H9 (cell line): ENCODE measurements at regions not wholly inside any gene's neighbourhood (a gene's known extent, or its start where the extent isn't known, plus 50 kb on each side); places are given as distances from the start of the nearest gene placed in this dataset.

ENCODE experiments used
- DNase-seq: peaks from one replicate; pipeline ENCODE4 v3.0.0-alpha.2; 2017
- H2AFZ ChIP-seq: one replicate; pipeline ENCODE4 v1.6.1; 2013; ENCODE audit warnings: mild to moderate bottlenecking, low read length, control low read depth, moderate library complexity
- H2AK5ac ChIP-seq: 2 replicates; pipeline ENCODE4 v1.6.1; 2013; ENCODE audit warnings: low read length, control low read depth, mixed read lengths; ENCODE audit not compliant: insufficient read length
- H2BK120ac ChIP-seq: one replicate; pipeline ENCODE4 v1.6.1; 2013; ENCODE audit warnings: low read depth, mild to moderate bottlenecking, low read length, control low read depth, inconsistent platforms; ENCODE audit not compliant: poor library complexity, severe bottlenecking
- H2BK12ac ChIP-seq: 2 replicates; pipeline ENCODE4 v1.6.1; 2013; ENCODE audit warnings: low read length, control low read depth, mixed read lengths, low read depth; ENCODE audit not compliant: insufficient read length
- H2BK15ac ChIP-seq: 2 replicates; pipeline ENCODE4 v1.6.1; 2013; ENCODE audit warnings: low read depth, low read length, control low read depth
- H2BK20ac ChIP-seq: one replicate; pipeline ENCODE4 v1.6.1; 2013; ENCODE audit warnings: low read depth, mild to moderate bottlenecking, low read length, control low read depth, inconsistent platforms; ENCODE audit not compliant: poor library complexity, severe bottlenecking
- H2BK5ac ChIP-seq: 2 replicates; pipeline ENCODE4 v1.6.1; 2013; ENCODE audit warnings: low read length, control low read depth, mixed read lengths; ENCODE audit not compliant: insufficient read length
- H3K14ac ChIP-seq: 2 replicates; pipeline ENCODE4 v1.6.1; 2013; ENCODE audit warnings: low read length, control low read depth; ENCODE audit not compliant: insufficient read depth
- H3K18ac ChIP-seq: 2 replicates; pipeline ENCODE4 v1.6.1; 2013; ENCODE audit warnings: low read depth, mild to moderate bottlenecking, mixed read lengths, low read length, control low read depth; ENCODE audit not compliant: insufficient read length
- H3K23ac ChIP-seq: 2 replicates; pipeline ENCODE4 v1.6.1; 2013; ENCODE audit warnings: low read length, control low read depth, mixed read lengths, low read depth; ENCODE audit not compliant: insufficient read length
- H3K23me2 ChIP-seq: 2 replicates; pipeline ENCODE4 v1.6.1; 2013; ENCODE audit warnings: low read depth, mild to moderate bottlenecking, mixed read lengths, low read length, control low read depth; ENCODE audit not compliant: insufficient read length, poor library complexity, severe bottlenecking
- H3K27ac ChIP-seq: 2 replicates; pipeline ENCODE4 v1.5.1; 2013; ENCODE audit warnings: low read length, control low read depth, mixed read lengths, low read depth; ENCODE audit not compliant: insufficient read length
- H3K27me3 ChIP-seq: 2 replicates; pipeline ENCODE4 v1.6.1; 2013; ENCODE audit warnings: low read length, control low read depth, inconsistent platforms; ENCODE audit not compliant: insufficient read depth
- H3K4ac ChIP-seq: 2 replicates; pipeline ENCODE4 v1.6.1; 2013; ENCODE audit warnings: low read depth, mild to moderate bottlenecking, control low read depth, inconsistent platforms, low read length, moderate library complexity
- H3K4me1 ChIP-seq: 2 replicates; pipeline ENCODE4 v1.6.1; 2013; ENCODE audit warnings: low read length, control low read depth, inconsistent platforms; ENCODE audit not compliant: insufficient read depth
- H3K4me2 ChIP-seq: 2 replicates; pipeline ENCODE4 v1.6.1; 2013; ENCODE audit warnings: low read length, control low read depth, mixed read lengths; ENCODE audit not compliant: insufficient read length, insufficient read depth
- H3K56ac ChIP-seq: 2 replicates; pipeline ENCODE4 v1.6.1; 2013; ENCODE audit warnings: low read depth, mild to moderate bottlenecking, mixed read lengths, low read length, control low read depth; ENCODE audit not compliant: insufficient read length
- H3K79me1 ChIP-seq: 2 replicates; pipeline ENCODE4 v1.6.1; 2013; ENCODE audit warnings: low read depth, mild to moderate bottlenecking, moderate library complexity, low read length, control low read depth, inconsistent platforms; ENCODE audit not compliant: insufficient read depth, poor library complexity, severe bottlenecking
- H3K79me2 ChIP-seq: 2 replicates; pipeline ENCODE4 v1.6.1; 2013; ENCODE audit warnings: low read length, control low read depth, inconsistent platforms; ENCODE audit not compliant: insufficient read depth
- H3K9ac ChIP-seq: 2 replicates; pipeline ENCODE4 v1.6.1; 2013; ENCODE audit warnings: low read length, control low read depth, mixed read lengths; ENCODE audit not compliant: insufficient read length; ENCODE audit errors: extremely low read depth
- H3K9me3 ChIP-seq: one replicate; pipeline ENCODE4 v1.6.1; 2013; ENCODE audit warnings: low read depth, low read length, inconsistent platforms; ENCODE audit not compliant: control insufficient read depth
- H3T11ph ChIP-seq: one replicate; pipeline ENCODE4 v1.6.1; 2013; ENCODE audit warnings: mild to moderate bottlenecking, low read length, control low read depth, inconsistent platforms
- H4K20me1 ChIP-seq: one replicate; pipeline ENCODE4 v1.6.1; 2013; ENCODE audit not compliant: control insufficient read depth, insufficient read length, insufficient read depth
- H4K5ac ChIP-seq: 2 replicates; pipeline ENCODE4 v1.6.1; 2013; ENCODE audit warnings: low read depth, mild to moderate bottlenecking, mixed read lengths, low read length, control low read depth; ENCODE audit not compliant: insufficient read length
- H4K8ac ChIP-seq: replicated peaks from 2 replicates; pipeline ENCODE4 v1.6.1; 2013; ENCODE audit warnings: low read length, control low read depth, mixed read lengths, low read depth; ENCODE audit not compliant: insufficient read length
- H4K91ac ChIP-seq: 2 replicates; pipeline ENCODE4 v1.6.1; 2013; ENCODE audit warnings: low read depth, mild to moderate bottlenecking, moderate library complexity, mixed read lengths, low read length, control low read depth; ENCODE audit not compliant: insufficient read length
- H3K27ac Mint-ChIP-seq, 3 experiments: 2 replicates in 2 of 3; 3 replicates in 1 of 3; pipeline ENCODE4 v1.8.0; 2020 to 2021; ENCODE audit warnings: mixed read lengths in 3 of 3, mild to moderate bottlenecking in 1 of 3, moderate library complexity in 1 of 3
- H3K27me3 Mint-ChIP-seq: 2 replicates; pipeline ENCODE4 v1.8.0; 2021; ENCODE audit warnings: low read depth, mild to moderate bottlenecking, moderate library complexity, mixed read lengths
- H3K36me3 Mint-ChIP-seq, 3 experiments: 2 replicates in 2 of 3; 3 replicates in 1 of 3; pipeline ENCODE4 v1.8.0; 2020 to 2021; ENCODE audit warnings: low read depth in 3 of 3, mixed read lengths in 3 of 3; ENCODE audit not compliant: insufficient read depth in 1 of 3
- H3K4me1 Mint-ChIP-seq, 2 experiments: 2 replicates each; pipeline ENCODE4 v1.8.0; 2020; ENCODE audit warnings: mixed read lengths in 2 of 2
- H3K4me3 Mint-ChIP-seq, 2 experiments: 2 replicates in 1 of 2; 3 replicates in 1 of 2; pipeline ENCODE4 v1.8.0; 2020 to 2021; ENCODE audit warnings: mild to moderate bottlenecking in 2 of 2, mixed read lengths in 2 of 2, moderate library complexity in 1 of 2
- H3K9me3 Mint-ChIP-seq, 2 experiments: 2 replicates in 1 of 2; 3 replicates in 1 of 2; pipeline ENCODE4 v1.8.0; 2020; ENCODE audit warnings: mild to moderate bottlenecking in 2 of 2, mixed read lengths in 2 of 2, moderate library complexity in 1 of 2
- WGBS: extraction: QIAGEN DNeasy Blood & Tissue Kit; methylation state at CpG from one replicate; pipeline ENCODE4 v1.1.7; 2013; ENCODE audit warnings: missing lambda C conversion rate, low lambda C conversion rate, mixed read lengths; ENCODE audit not compliant: insufficient read length; ENCODE audit errors: extremely low coverage; 5-methylcytosine and 5-hydroxymethylcytosine counted together
- TF ChIP-seq, protein P1 (sequence below): fragments of 200-600 bp; sonication (generic); conservative IDR thresholded peaks from 3 replicates; pipeline ENCODE4 v1.8.0; 2021; ENCODE audit warnings: antibody characterized with exemption, mild to moderate bottlenecking

DNA sequence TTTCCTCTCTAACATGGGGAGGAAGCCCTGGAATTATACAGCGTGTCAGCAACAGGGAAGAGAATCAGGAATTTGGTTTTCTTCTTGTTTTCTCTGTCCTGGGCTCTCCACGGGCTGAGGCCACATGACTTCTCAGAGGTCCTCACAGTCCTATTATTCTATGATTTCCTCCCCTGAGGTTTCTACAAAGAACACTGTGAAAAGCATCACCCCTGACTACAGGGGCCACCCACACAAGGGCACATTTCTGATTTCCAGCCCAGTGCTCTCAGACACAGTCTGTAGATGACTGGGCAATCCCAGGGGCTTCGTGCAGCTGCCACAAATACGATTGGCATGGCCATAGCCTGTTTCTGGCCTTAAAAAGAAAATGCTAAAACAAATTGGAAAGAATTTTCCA is 284.9 kb downstream of the CEMIP2 start:
- Histone ChIP-seq H3K4ac (no peak overlapping the region), H3K18ac (no peak overlapping the region), H3K9ac (no peak overlapping the region), H3K14ac (no peak overlapping the region), H3K23ac (no peak overlapping the region), H4K20me1 (no peaks in the 10 kb centered on the region), H3T11ph (no peak overlapping the region), H4K91ac (no peak overlapping the region), H2BK15ac (no peak overlapping the region), H4K5ac (no peak overlapping the region), H2BK5ac (no peak overlapping the region), H4K8ac (no peak overlapping the region), H3K56ac (no peak overlapping the region), H3K4me1 (no peaks in the 10 kb centered on the region), H3K9me3 (no peaks in the 10 kb centered on the region), H2BK120ac (no peak overlapping the region), H2AFZ (no peak overlapping the region), H3K79me1 (no peaks in the 10 kb centered on the region), H3K27ac (no peak overlapping the region), H3K79me2 (no peaks in the 10 kb centered on the region), H3K23me2 (no peaks in the 10 kb centered on the region), H2BK12ac (no peak overlapping the region), H3K4me2 (no peak overlapping the region), H3K27me3 (no peaks in the 10 kb centered on the region), H2BK20ac (no peak overlapping the region), H2AK5ac (no peak overlapping the region)
- no peak overlapping the region for H3K27ac Mint-ChIP-seq
- DNase-seq = no peak
- H3K36me3 Mint-ChIP-seq = no peaks in the 10 kb centered on the region
- H3K4me1 Mint-ChIP-seq = peaks cover 0 to 4% of the 10 kb centered on the region in 2 experiments; a peak in 1 of 4 replicates
- TF ChIP-seq, protein P1, sequence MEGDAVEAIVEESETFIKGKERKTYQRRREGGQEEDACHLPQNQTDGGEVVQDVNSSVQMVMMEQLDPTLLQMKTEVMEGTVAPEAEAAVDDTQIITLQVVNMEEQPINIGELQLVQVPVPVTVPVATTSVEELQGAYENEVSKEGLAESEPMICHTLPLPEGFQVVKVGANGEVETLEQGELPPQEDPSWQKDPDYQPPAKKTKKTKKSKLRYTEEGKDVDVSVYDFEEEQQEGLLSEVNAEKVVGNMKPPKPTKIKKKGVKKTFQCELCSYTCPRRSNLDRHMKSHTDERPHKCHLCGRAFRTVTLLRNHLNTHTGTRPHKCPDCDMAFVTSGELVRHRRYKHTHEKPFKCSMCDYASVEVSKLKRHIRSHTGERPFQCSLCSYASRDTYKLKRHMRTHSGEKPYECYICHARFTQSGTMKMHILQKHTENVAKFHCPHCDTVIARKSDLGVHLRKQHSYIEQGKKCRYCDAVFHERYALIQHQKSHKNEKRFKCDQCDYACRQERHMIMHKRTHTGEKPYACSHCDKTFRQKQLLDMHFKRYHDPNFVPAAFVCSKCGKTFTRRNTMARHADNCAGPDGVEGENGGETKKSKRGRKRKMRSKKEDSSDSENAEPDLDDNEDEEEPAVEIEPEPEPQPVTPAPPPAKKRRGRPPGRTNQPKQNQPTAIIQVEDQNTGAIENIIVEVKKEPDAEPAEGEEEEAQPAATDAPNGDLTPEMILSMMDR = no peak
- no CpG with 5 or more reads among the region's 4 CpGs for WGBS
- H3K4me3 Mint-ChIP-seq = no peak overlapping the region
- no peaks in the 10 kb centered on the region for H3K27me3 Mint-ChIP-seq
- H3K9me3 Mint-ChIP-seq = no peaks in the 10 kb centered on the region
